GM12891 (cell line): ENCODE measurements at regions not wholly inside any gene's neighbourhood (a gene's known extent, or its start where the extent isn't known, plus 50 kb on each side); places are given as distances from the start of the nearest gene placed in this dataset.

Experiments used
- PAX5 ChIP-seq: IDR thresholded peaks from 2 replicates; pipeline ENCODE4 v1.6.1; 2011; ENCODE audit warnings: low read length, moderate library complexity, mild to moderate bottlenecking; ENCODE audit not compliant: insufficient read depth, severe bottlenecking
- POLR2A ChIP-seq: IDR thresholded peaks from 2 replicates; pipeline ENCODE4 v1.6.1; 2011; ENCODE audit warnings: low read depth, low read length, control low read depth
- POLR2AphosphoS5 ChIP-seq: IDR thresholded peaks from 2 replicates; pipeline ENCODE4 v1.6.1; 2011; ENCODE audit warnings: low read depth, low read length, control low read depth
- POU2F2 ChIP-seq: IDR thresholded peaks from 2 replicates; pipeline ENCODE4 v1.6.1; 2011; ENCODE audit warnings: low read depth, mild to moderate bottlenecking, control low read depth, low read length, moderate library complexity
- SPI1 ChIP-seq: IDR thresholded peaks from 2 replicates; pipeline ENCODE4 v1.6.1; 2011; ENCODE audit warnings: low read depth, low read length, control low read depth
- TAF1 ChIP-seq: IDR thresholded peaks from 2 replicates; pipeline ENCODE4 v1.6.1; 2011; ENCODE audit warnings: low read depth, low read length, control low read depth

GRCh38 chr4:120973207-120973606, 50.7 kb upstream of the PRDM5 start:
- TF ChIP-seq SPI1 (no peak), POLR2A (no peak), POLR2AphosphoS5 (no peak), PAX5 (no peak), TAF1 (no peak), POU2F2 (no peak)
